GM23338 (cell line): ENCODE measurements at regions not wholly inside any gene's neighbourhood (a gene's known extent, or its start where the extent isn't known, plus 50 kb on each side); places are given as distances from the start of the nearest gene placed in this dataset.

Experiments
- ATAC-seq: fragments of 200-7000 bp; cut with Tn5 transposase; 3 replicates; pipeline ENCODE4 v1.9.1; 2020
- DNase-seq: peaks from one replicate; pipeline ENCODE4 v3.0.0-alpha.2; 2015; ENCODE audit warnings: low spot score
- H2AFZ ChIP-seq: fragments of 200-600 bp; sonication (generic); 2 replicates; pipeline ENCODE4 v1.8.0; 2016; ENCODE audit warnings: antibody characterized with exemption, mild to moderate bottlenecking, moderate library complexity
- H3F3A ChIP-seq: fragments of 200-600 bp; sonication (generic); replicated peaks from 2 replicates; pipeline ENCODE4 v1.8.0; 2017; ENCODE audit warnings: antibody characterized with exemption, mixed run types, low read depth
- H3K27ac ChIP-seq: fragments of 200-600 bp; sonication (generic); 2 replicates; pipeline ENCODE4 v1.6.1; 2016; ENCODE audit warnings: low read depth
- H3K27me3 ChIP-seq: fragments of 200-600 bp; sonication (generic); 2 replicates; pipeline ENCODE4 v1.8.0; 2016; ENCODE audit warnings: mild to moderate bottlenecking, mixed run types, moderate library complexity; ENCODE audit not compliant: insufficient read depth
- H3K36me3 ChIP-seq: fragments of 200-600 bp; sonication (generic); 2 replicates; pipeline ENCODE4 v1.8.0; 2016; ENCODE audit warnings: mild to moderate bottlenecking; ENCODE audit not compliant: insufficient read depth
- H3K4me1 ChIP-seq: fragments of 200-600 bp; sonication (generic); 2 replicates; pipeline ENCODE4 v1.8.0; 2016; ENCODE audit warnings: mild to moderate bottlenecking, moderate library complexity; ENCODE audit not compliant: insufficient read depth
- H3K4me2 ChIP-seq: fragments of 200-600 bp; sonication (generic); 2 replicates; pipeline ENCODE4 v1.7.1; 2017; ENCODE audit warnings: mixed run types
- H3K4me3 ChIP-seq: fragments of 200-600 bp; sonication (generic); 2 replicates; pipeline ENCODE4 v1.6.1; 2016; ENCODE audit warnings: mixed run types
- H3K79me2 ChIP-seq: fragments of 200-600 bp; sonication (generic); replicated peaks from 2 replicates; pipeline ENCODE4 v1.8.0; 2017; ENCODE audit warnings: mild to moderate bottlenecking; ENCODE audit not compliant: insufficient read depth
- H3K9me2 ChIP-seq: fragments of 200-600 bp; sonication (generic); 2 replicates; pipeline ENCODE4 v1.8.0; 2017; ENCODE audit not compliant: insufficient read depth
- H4K20me1 ChIP-seq: fragments of 200-600 bp; sonication (generic); replicated peaks from 2 replicates; pipeline ENCODE4 v1.8.0; 2017; ENCODE audit warnings: mild to moderate bottlenecking; ENCODE audit not compliant: insufficient read depth
- H3K27ac Mint-ChIP-seq: 2 replicates; pipeline ENCODE4 v1.8.0; 2020; ENCODE audit warnings: inconsistent platforms, mild to moderate bottlenecking, moderate library complexity, mixed read lengths
- H3K27me3 Mint-ChIP-seq: 3 replicates; pipeline ENCODE4 v1.8.0; 2022; ENCODE audit warnings: low read depth, mild to moderate bottlenecking, moderate library complexity, mixed read lengths, inconsistent platforms; ENCODE audit not compliant: insufficient read depth, poor library complexity
- H3K36me3 Mint-ChIP-seq: 3 replicates; pipeline ENCODE4 v1.8.0; 2021; ENCODE audit warnings: low read depth, mild to moderate bottlenecking, inconsistent platforms, moderate library complexity, mixed read lengths
- H3K4me1 Mint-ChIP-seq: 3 replicates; pipeline ENCODE4 v1.8.0; 2020; ENCODE audit warnings: mild to moderate bottlenecking, inconsistent platforms, mixed read lengths
- H3K4me3 Mint-ChIP-seq: 3 replicates; pipeline ENCODE4 v1.8.0; 2021; ENCODE audit warnings: moderate library complexity, mild to moderate bottlenecking, inconsistent platforms, mixed read lengths
- H3K9me3 Mint-ChIP-seq: 3 replicates; pipeline ENCODE4 v1.8.0; 2020; ENCODE audit warnings: moderate library complexity, mild to moderate bottlenecking, inconsistent platforms, mixed read lengths
- CREB1 ChIP-seq: fragments of 250-450 bp; sonication (Bioruptor Pico); IDR thresholded peaks from 2 replicates; pipeline ENCODE4 v1.5.0; 2020; ENCODE audit warnings: low read depth, mild to moderate bottlenecking, moderate library complexity
- ETS1 ChIP-seq: IDR thresholded peaks from 2 replicates; pipeline ENCODE4 v1.6.1; 2016; ENCODE audit warnings: antibody characterized with exemption
- EZH2 ChIP-seq: fragments of 200-600 bp; sonication (generic); IDR thresholded peaks from one replicate; pipeline ENCODE4 v1.8.0; 2017; ENCODE audit warnings: antibody characterized with exemption, mild to moderate bottlenecking, low read depth; ENCODE audit not compliant: unreplicated experiment
- EZH2phosphoT487 ChIP-seq: fragments of 200-600 bp; sonication (generic); IDR thresholded peaks from one replicate; pipeline ENCODE4 v1.8.1; 2018; ENCODE audit warnings: antibody characterized with exemption; ENCODE audit not compliant: unreplicated experiment
- JUNB ChIP-seq: IDR thresholded peaks from one replicate; pipeline ENCODE4 v1.6.1; 2016; ENCODE audit warnings: antibody characterized with exemption; ENCODE audit not compliant: unreplicated experiment
- NANOG ChIP-seq: IDR thresholded peaks from 2 replicates; pipeline ENCODE4 v1.6.1; 2016; ENCODE audit warnings: antibody characterized with exemption, borderline replicate concordance
- POLR2AphosphoS5 ChIP-seq: IDR thresholded peaks from 2 replicates; pipeline ENCODE4 v1.6.1; 2016; ENCODE audit warnings: antibody characterized with exemption, low read depth
- STAT1 ChIP-seq: IDR thresholded peaks from one replicate; pipeline ENCODE4 v1.6.1; 2016; ENCODE audit warnings: antibody characterized with exemption; ENCODE audit not compliant: unreplicated experiment
- ZNF114 ChIP-seq: fragments of 250-450 bp; sonication (Bioruptor Pico); IDR thresholded peaks from 2 replicates; pipeline ENCODE4 v1.5.0; 2020; ENCODE audit warnings: mild to moderate bottlenecking, moderate library complexity
- ZNF331 ChIP-seq: fragments of 250-450 bp; sonication (Bioruptor Pico); IDR thresholded peaks from 2 replicates; pipeline ENCODE4 v1.5.0; 2020; ENCODE audit warnings: low read depth, mild to moderate bottlenecking, moderate library complexity
- TF ChIP-seq, protein P1 (sequence below): fragments of 250-450 bp; sonication (Bioruptor Pico); IDR thresholded peaks from 2 replicates; pipeline ENCODE4 v1.5.0; 2020; ENCODE audit warnings: mild to moderate bottlenecking, moderate library complexity
- TF ChIP-seq, protein P2 (sequence below): IDR thresholded peaks from one replicate; pipeline ENCODE4 v1.6.1; 2018; ENCODE audit warnings: antibody characterized with exemption; ENCODE audit not compliant: unreplicated experiment
- TF ChIP-seq, protein P3 (sequence below), 2 experiments: fragments of 200-600 bp in 1 of 2; sonication (generic) in 1 of 2; conservative IDR thresholded peaks; 2 replicates each; pipeline versions ENCODE4 v1.5.1 to v1.6.1; 2016 to 2017; ENCODE audit warnings: antibody characterized with exemption in 2 of 2, low read depth in 2 of 2, mild to moderate bottlenecking in 2 of 2, moderate library complexity in 1 of 2

DNA sequence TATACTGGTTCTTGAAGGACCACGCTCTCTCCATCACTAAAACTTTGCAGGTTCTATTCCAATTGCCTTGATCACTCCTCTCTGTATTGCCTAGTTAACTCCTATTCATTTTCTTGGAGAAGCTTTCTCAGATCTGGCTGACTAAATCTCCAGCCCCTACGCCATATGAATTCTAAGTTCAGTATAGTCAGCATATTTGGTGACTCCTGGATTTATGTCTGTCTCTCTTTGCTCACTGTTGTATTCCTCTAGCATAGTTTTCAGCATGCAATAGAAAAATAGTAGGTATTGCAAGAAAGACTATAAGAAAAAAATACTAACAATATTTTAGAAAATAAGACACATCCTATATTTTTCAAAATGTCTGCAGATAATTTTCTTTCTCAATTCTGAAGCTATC is 579.7 kb downstream of the CDH11 start:
- no peak for DNase-seq
- Histone ChIP-seq H2AFZ (no peak overlapping the region), H3K4me2 (no peak overlapping the region), H3K27ac (no peak overlapping the region), H3K79me2 (no peaks in the 10 kb centered on the region), H4K20me1 (no peaks in the 10 kb centered on the region), H3K4me1 (no peaks in the 10 kb centered on the region), H3K4me3 (no peak overlapping the region), H3K27me3 (no peaks in the 10 kb centered on the region), H3K36me3 (no peaks in the 10 kb centered on the region), H3F3A (no peaks in the 10 kb centered on the region), H3K9me2 (peaks cover 8% of the 10 kb centered on the region)
- Mint-ChIP-seq H3K27ac (no peak overlapping the region), H3K9me3 (no peaks in the 10 kb centered on the region; the same call in 2 of the 3 replicates), H3K4me1 (no peaks in the 10 kb centered on the region), H3K27me3 (no peaks in the 10 kb centered on the region), H3K4me3 (no peak overlapping the region), H3K36me3 (no peaks in the 10 kb centered on the region)
- no peak for ATAC-seq
- TF ChIP-seq CREB1 (CRISPR knock-in tag), result no peak
- TF ChIP-seq, protein P1, sequence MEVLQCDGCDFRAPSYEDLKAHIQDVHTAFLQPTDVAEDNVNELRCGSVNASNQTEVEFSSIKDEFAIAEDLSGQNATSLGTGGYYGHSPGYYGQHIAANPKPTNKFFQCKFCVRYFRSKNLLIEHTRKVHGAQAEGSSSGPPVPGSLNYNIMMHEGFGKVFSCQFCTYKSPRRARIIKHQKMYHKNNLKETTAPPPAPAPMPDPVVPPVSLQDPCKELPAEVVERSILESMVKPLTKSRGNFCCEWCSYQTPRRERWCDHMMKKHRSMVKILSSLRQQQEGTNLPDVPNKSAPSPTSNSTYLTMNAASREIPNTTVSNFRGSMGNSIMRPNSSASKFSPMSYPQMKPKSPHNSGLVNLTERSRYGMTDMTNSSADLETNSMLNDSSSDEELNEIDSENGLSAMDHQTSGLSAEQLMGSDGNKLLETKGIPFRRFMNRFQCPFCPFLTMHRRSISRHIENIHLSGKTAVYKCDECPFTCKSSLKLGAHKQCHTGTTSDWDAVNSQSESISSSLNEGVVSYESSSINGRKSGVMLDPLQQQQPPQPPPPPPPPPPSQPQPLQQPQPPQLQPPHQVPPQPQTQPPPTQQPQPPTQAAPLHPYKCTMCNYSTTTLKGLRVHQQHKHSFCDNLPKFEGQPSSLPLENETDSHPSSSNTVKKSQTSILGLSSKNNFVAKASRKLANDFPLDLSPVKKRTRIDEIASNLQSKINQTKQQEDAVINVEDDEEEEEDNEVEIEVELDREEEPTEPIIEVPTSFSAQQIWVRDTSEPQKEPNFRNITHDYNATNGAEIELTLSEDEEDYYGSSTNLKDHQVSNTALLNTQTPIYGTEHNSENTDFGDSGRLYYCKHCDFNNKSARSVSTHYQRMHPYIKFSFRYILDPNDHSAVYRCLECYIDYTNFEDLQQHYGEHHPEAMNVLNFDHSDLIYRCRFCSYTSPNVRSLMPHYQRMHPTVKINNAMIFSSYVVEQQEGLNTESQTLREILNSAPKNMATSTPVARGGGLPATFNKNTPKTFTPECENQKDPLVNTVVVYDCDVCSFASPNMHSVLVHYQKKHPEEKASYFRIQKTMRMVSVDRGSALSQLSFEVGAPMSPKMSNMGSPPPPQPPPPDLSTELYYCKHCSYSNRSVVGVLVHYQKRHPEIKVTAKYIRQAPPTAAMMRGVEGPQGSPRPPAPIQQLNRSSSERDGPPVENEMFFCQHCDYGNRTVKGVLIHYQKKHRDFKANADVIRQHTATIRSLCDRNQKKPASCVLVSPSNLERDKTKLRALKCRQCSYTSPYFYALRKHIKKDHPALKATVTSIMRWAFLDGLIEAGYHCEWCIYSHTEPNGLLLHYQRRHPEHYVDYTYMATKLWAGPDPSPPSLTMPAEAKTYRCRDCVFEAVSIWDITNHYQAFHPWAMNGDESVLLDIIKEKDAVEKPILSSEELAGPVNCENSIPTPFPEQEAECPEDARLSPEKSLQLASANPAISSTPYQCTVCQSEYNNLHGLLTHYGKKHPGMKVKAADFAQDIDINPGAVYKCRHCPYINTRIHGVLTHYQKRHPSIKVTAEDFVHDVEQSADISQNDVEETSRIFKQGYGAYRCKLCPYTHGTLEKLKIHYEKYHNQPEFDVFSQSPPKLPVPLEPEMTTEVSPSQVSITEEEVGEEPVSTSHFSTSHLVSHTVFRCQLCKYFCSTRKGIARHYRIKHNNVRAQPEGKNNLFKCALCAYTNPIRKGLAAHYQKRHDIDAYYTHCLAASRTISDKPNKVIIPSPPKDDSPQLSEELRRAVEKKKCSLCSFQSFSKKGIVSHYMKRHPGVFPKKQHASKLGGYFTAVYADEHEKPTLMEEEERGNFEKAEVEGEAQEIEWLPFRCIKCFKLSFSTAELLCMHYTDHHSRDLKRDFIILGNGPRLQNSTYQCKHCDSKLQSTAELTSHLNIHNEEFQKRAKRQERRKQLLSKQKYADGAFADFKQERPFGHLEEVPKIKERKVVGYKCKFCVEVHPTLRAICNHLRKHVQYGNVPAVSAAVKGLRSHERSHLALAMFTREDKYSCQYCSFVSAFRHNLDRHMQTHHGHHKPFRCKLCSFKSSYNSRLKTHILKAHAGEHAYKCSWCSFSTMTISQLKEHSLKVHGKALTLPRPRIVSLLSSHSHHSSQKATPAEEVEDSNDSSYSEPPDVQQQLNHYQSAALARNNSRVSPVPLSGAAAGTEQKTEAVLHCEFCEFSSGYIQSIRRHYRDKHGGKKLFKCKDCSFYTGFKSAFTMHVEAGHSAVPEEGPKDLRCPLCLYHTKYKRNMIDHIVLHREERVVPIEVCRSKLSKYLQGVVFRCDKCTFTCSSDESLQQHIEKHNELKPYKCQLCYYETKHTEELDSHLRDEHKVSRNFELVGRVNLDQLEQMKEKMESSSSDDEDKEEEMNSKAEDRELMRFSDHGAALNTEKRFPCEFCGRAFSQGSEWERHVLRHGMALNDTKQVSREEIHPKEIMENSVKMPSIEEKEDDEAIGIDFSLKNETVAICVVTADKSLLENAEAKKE (CRISPR knock-in tag), result no peak
- no peak for TF ChIP-seq EZH2
- no peak for TF ChIP-seq JUNB
- no peak for TF ChIP-seq ZNF114 (CRISPR knock-in tag)
- TF ChIP-seq, protein P2, sequence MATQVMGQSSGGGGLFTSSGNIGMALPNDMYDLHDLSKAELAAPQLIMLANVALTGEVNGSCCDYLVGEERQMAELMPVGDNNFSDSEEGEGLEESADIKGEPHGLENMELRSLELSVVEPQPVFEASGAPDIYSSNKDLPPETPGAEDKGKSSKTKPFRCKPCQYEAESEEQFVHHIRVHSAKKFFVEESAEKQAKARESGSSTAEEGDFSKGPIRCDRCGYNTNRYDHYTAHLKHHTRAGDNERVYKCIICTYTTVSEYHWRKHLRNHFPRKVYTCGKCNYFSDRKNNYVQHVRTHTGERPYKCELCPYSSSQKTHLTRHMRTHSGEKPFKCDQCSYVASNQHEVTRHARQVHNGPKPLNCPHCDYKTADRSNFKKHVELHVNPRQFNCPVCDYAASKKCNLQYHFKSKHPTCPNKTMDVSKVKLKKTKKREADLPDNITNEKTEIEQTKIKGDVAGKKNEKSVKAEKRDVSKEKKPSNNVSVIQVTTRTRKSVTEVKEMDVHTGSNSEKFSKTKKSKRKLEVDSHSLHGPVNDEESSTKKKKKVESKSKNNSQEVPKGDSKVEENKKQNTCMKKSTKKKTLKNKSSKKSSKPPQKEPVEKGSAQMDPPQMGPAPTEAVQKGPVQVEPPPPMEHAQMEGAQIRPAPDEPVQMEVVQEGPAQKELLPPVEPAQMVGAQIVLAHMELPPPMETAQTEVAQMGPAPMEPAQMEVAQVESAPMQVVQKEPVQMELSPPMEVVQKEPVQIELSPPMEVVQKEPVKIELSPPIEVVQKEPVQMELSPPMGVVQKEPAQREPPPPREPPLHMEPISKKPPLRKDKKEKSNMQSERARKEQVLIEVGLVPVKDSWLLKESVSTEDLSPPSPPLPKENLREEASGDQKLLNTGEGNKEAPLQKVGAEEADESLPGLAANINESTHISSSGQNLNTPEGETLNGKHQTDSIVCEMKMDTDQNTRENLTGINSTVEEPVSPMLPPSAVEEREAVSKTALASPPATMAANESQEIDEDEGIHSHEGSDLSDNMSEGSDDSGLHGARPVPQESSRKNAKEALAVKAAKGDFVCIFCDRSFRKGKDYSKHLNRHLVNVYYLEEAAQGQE, result no peak
- TF ChIP-seq ETS1, result no peak
- TF ChIP-seq ZNF331 (CRISPR knock-in tag), result no peak
- no peak for TF ChIP-seq STAT1
- no peak for TF ChIP-seq POLR2AphosphoS5
- TF ChIP-seq EZH2phosphoT487, result no peak
- TF ChIP-seq, protein P3, sequence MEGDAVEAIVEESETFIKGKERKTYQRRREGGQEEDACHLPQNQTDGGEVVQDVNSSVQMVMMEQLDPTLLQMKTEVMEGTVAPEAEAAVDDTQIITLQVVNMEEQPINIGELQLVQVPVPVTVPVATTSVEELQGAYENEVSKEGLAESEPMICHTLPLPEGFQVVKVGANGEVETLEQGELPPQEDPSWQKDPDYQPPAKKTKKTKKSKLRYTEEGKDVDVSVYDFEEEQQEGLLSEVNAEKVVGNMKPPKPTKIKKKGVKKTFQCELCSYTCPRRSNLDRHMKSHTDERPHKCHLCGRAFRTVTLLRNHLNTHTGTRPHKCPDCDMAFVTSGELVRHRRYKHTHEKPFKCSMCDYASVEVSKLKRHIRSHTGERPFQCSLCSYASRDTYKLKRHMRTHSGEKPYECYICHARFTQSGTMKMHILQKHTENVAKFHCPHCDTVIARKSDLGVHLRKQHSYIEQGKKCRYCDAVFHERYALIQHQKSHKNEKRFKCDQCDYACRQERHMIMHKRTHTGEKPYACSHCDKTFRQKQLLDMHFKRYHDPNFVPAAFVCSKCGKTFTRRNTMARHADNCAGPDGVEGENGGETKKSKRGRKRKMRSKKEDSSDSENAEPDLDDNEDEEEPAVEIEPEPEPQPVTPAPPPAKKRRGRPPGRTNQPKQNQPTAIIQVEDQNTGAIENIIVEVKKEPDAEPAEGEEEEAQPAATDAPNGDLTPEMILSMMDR (conservative IDR thresholded peaks at IDR 0.05; ENCODE audit: low read depth in 2 of 2), result no peak
- TF ChIP-seq NANOG, result no peak
